Pancreas (tissue), 10 donors: ENCODE measurements at regions not wholly inside any gene's neighbourhood (a gene's known extent, or its start where the extent isn't known, plus 50 kb on each side); places are given as distances from the start of the nearest gene placed in this dataset.

Source experiments
- ATAC-seq, 4 donors: fragments of 200-7000 bp; cut with Tn5 transposase; one replicate each; pipeline versions ENCODE4 v1.8.0 to v1.9.1; 2020; ENCODE audit warnings: mild to moderate bottlenecking in 4 of 4, moderate library complexity in 4 of 4
- DNase-seq, 6 donors: peaks; one replicate each; pipeline ENCODE4 v3.0.0-alpha.2; 2020
- FAIRE-seq: peaks from 2 replicates; lab custom pipeline; 2012; peaks lifted over from hg19 to GRCh38; lab: Jason Lieb, UNC
- H3K27ac ChIP-seq, 4 donors: fragments of 200-600 bp; sonication (generic); 1 replicate in 3 of 4; 2 replicates in 1 of 4; pipeline versions ENCODE4 v1.5.0 to v1.8.0; 2020
- H3K27me3 ChIP-seq, 4 donors: fragments of 200-600 bp; one replicate each; pipeline ENCODE4 v1.8.0; 2021
- H3K36me3 ChIP-seq, 3 donors: fragments of 200-600 bp; sonication (generic) in 1 of 3; one replicate each; pipeline versions ENCODE4 v1.5.0 to v1.8.0; 2020 to 2021
- H3K4me1 ChIP-seq, 3 donors: fragments of 200-600 bp; one replicate each; pipeline ENCODE4 v1.8.0; 2021
- H3K4me3 ChIP-seq, 4 donors: fragments of 200-600 bp; sonication (generic) in 2 of 4; one replicate each; pipeline versions ENCODE4 v1.5.0 to v1.8.0; 2020 to 2021
- H3K9me3 ChIP-seq, 4 donors: fragments of 200-600 bp; one replicate each; pipeline ENCODE4 v1.8.0; 2021
- WGBS, 2 donors: extraction: QIAGEN DNeasy Blood & Tissue Kit; methylation state at CpG; one replicate each; pipeline ENCODE4 v1.1.7; 2013; 5-methylcytosine and 5-hydroxymethylcytosine counted together
- intact Hi-C, 3 donors: fragments of 100-400 bp; cut with DNase I; formaldehyde crosslinking; loops; one replicate each; pipeline versions ENCODE4 v1.11.1 to v1.14.2; 2022
- TF ChIP-seq, protein P1 (sequence below), 4 donors: fragments of 200-600 bp; sonication (generic) in 3 of 4; IDR thresholded peaks; one replicate each; pipeline versions ENCODE4 v1.5.0 to v1.8.0; 2021; ENCODE audit warnings: antibody characterized with exemption in 4 of 4
- donor health status: healthy with polysubstance abuse.
- donor health status: DM: no; HTN: no; CAD: no; lungs with moderate emphysema.
- donor health status: DM: no; HTN: no; CAD: no.
- donor health status: control.
- donor health status: control.
- donor health status: Bipolar disorder and iron deficiency.
- donor health status: DM: yes; HTN: yes; CAD: no.
- donor health status: DM: no; HTN: no; CAD: no.
- donor health status: DM: no; HTN: no; CAD: no.
- donor health status: DM: yes; HTN: yes; CAD: no.

DNA sequence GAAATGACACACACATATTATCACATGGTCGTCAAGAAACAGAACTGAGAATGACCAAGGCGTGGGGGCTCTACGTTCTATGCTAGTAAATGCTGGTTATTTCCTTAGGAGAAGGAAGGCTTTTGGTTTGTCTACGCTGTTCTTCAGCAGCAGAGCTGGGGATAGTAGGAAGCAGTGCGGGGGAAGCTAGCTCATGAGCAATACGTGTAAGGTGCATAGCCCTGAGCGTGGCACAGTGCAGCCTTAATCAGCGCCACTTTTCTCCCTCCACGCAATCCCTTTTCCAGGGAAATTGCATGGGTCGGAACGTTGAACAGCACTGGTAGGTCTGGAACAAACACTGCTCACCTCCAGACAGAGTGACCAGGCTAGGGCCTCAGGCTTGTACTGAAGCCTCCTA is 199.6 kb upstream of the FBXO11 start:
- Histone ChIP-seq H3K9me3 (no peaks in the 10 kb centered on the region), H3K4me1 (peaks cover 0 to 2% (median under 1%) of the 10 kb centered on the region in 3 donors), H3K4me3 (no peak overlapping the region), H3K36me3 (no peaks in the 10 kb centered on the region), H3K27me3 (no peaks in the 10 kb centered on the region), H3K27ac (no peak overlapping the region)
- intact Hi-C loops: loop anchor here in 2 of 3 donors (5.0 to 10.0 kb wide), 2 partner anchors 251 to 669 kb away; no protein-coding TSS in a partner anchor
- no peak for FAIRE-seq
- ATAC-seq: no peak
- TF ChIP-seq, protein P1, sequence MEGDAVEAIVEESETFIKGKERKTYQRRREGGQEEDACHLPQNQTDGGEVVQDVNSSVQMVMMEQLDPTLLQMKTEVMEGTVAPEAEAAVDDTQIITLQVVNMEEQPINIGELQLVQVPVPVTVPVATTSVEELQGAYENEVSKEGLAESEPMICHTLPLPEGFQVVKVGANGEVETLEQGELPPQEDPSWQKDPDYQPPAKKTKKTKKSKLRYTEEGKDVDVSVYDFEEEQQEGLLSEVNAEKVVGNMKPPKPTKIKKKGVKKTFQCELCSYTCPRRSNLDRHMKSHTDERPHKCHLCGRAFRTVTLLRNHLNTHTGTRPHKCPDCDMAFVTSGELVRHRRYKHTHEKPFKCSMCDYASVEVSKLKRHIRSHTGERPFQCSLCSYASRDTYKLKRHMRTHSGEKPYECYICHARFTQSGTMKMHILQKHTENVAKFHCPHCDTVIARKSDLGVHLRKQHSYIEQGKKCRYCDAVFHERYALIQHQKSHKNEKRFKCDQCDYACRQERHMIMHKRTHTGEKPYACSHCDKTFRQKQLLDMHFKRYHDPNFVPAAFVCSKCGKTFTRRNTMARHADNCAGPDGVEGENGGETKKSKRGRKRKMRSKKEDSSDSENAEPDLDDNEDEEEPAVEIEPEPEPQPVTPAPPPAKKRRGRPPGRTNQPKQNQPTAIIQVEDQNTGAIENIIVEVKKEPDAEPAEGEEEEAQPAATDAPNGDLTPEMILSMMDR (IDR thresholded peaks at IDR 0.05): no peak
- no peak for DNase-seq
- WGBS, 2 donors: 75 to 80% methylated on average over 11 of the region's 11 CpGs

- FAIRE-seq (no peak), ATAC-seq (no peak), DNase-seq (no peak)
- Histone ChIP-seq H3K27me3 (no peaks in the 10 kb centered on the region), H3K27ac (no peak overlapping the region), H3K36me3 (no peaks in the 10 kb centered on the region), H3K9me3 (no peaks in the 10 kb centered on the region), H3K4me3 (no peak overlapping the region), H3K4me1 (peaks cover 0 to 6% (median 3%) of the 10 kb centered on the region in 3 donors)
- intact Hi-C loops: loop anchor here in 2 of 3 donors (5.0 to 10.0 kb wide), 2 partner anchors 253 to 670 kb away; no protein-coding TSS in a partner anchor
- WGBS, 2 donors: 46 to 57% methylated on average over 9 of the region's 9 CpGs
- TF ChIP-seq, protein P1 (IDR thresholded peaks at IDR 0.05): no peak
Measured at GRCh38 chr2:48107326-48107925, 201.1 kb upstream of the FBXO11 start.

GRCh38 chr2:48108455-48108854 is 202.2 kb upstream of the FBXO11 start:
- DNase-seq: no peak
- Histone ChIP-seq H3K27me3 (no peaks in the 10 kb centered on the region), H3K4me3 (no peak overlapping the region), H3K9me3 (no peaks in the 10 kb centered on the region), H3K27ac (no peak overlapping the region), H3K4me1 (peaks cover 0 to 6% (median 3%) of the 10 kb centered on the region in 3 donors), H3K36me3 (no peaks in the 10 kb centered on the region)
- intact Hi-C loops: loop anchor here in 2 of 3 donors (5.0 to 10.0 kb wide), 2 partner anchors 254 to 671 kb away; no protein-coding TSS in a partner anchor
- no peak for ATAC-seq
- WGBS, 2 donors: 59 to 65% methylated on average over 1 of the region's 1 CpG
- TF ChIP-seq, protein P1 (IDR thresholded peaks at IDR 0.05): no peak
- FAIRE-seq: no peak

DNA sequence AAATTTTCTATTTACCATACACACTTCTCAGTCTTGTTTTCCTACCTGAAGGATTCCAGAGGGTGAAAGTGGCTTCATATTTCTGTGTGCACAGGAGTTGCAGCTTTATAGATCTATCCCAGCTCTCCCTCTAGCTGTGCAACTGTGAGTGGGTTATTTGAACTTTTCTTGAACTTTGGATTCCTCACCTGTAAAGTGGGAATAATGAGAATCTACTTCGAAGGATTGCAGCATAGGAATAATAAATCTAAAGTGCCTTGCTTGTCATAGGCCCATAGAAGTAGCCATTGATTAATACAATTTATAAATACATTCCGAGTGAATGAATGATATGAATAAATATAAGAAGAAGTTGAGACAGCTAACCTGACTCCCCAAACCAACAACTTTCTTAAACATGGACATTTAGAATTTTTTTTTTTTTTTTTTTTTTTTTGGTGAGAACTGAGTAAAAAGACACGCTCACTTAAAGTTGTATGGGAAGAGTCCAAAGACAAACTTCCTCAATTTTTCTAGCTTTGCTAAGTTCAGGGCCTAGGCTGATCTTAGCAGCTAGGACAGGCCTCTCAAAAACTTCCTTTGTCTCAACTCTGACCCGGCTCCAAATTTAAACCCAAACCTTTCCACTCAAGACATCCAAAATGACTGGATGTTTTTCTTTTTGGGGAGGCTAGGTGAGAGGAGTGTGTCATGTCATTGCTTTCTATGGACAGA is 203.3 kb upstream of the FBXO11 start:
- Histone ChIP-seq H3K4me3 (no peak overlapping the region), H3K36me3 (no peaks in the 10 kb centered on the region), H3K4me1 (peaks cover 0 to 6% (median 3%) of the 10 kb centered on the region in 3 donors), H3K27me3 (no peaks in the 10 kb centered on the region), H3K27ac (no peak overlapping the region), H3K9me3 (no peaks in the 10 kb centered on the region)
- TF ChIP-seq, protein P1 (IDR thresholded peaks at IDR 0.05): no peak
- ATAC-seq (no peak), DNase-seq (no peak), FAIRE-seq (no peak)
- 61 to 70% methylated on average over 4 of the region's 4 CpGs for WGBS, 2 donors
- intact Hi-C loops: loop anchor here in 2 of 3 donors (5.0 to 10.0 kb wide), 2 partner anchors 255 to 672 kb away; no protein-coding TSS in a partner anchor
